ENCODE measurements at regions not wholly inside any gene's neighbourhood (a gene's known extent, or its start where the extent isn't known, plus 50 kb on each side); places are given as distances from the start of the nearest gene placed in this dataset.

- H3K4me1 Mint-ChIP-seq, result no peaks in the 10 kb centered on the region
- no peak overlapping the region for H3K27ac Mint-ChIP-seq
- ATAC-seq (no peak), DNase-seq (no peak)
- no peaks in the 10 kb centered on the region for H3K9me3 ChIP-seq (ENCODE audit: control insufficient read depth, low read length, poor library complexity, severe bottlenecking)
- no peaks in the 10 kb centered on the region for H3K27me3 Mint-ChIP-seq
- H3K4me3 Mint-ChIP-seq, result no peak overlapping the region
- no peaks in the 10 kb centered on the region for H3K36me3 Mint-ChIP-seq (ENCODE audit: low read depth)
Measured at GRCh38 chr21:17003258-17003615, 509.6 kb upstream of the CXADR start.

- H3K4me1 Mint-ChIP-seq, result no peaks in the 10 kb centered on the region
- ATAC-seq (no peak), DNase-seq (no peak)
- H3K9me3 ChIP-seq (ENCODE audit: control insufficient read depth, low read length, poor library complexity, severe bottlenecking), result no peaks in the 10 kb centered on the region
- no peak overlapping the region for H3K4me3 Mint-ChIP-seq
- no peak overlapping the region for H3K27ac Mint-ChIP-seq
- no peaks in the 10 kb centered on the region for H3K36me3 Mint-ChIP-seq (ENCODE audit: low read depth)
- no peaks in the 10 kb centered on the region for H3K27me3 Mint-ChIP-seq
Measured at GRCh38 chr21:17003763-17004373, 509.0 kb upstream of the CXADR start.

GRCh38 chr21:17032141-17032655, 480.6 kb upstream of the CXADR start:
- no peak overlapping the region for H3K27ac Mint-ChIP-seq
- ATAC-seq (no peak), DNase-seq (no peak)
- H3K4me1 Mint-ChIP-seq, result no peaks in the 10 kb centered on the region
- no peaks in the 10 kb centered on the region for H3K27me3 Mint-ChIP-seq
- no peaks in the 10 kb centered on the region for H3K9me3 ChIP-seq (ENCODE audit: control insufficient read depth, low read length, poor library complexity, severe bottlenecking)
- no peaks in the 10 kb centered on the region for H3K36me3 Mint-ChIP-seq (ENCODE audit: low read depth)
- no peak overlapping the region for H3K4me3 Mint-ChIP-seq

- no peak for ATAC-seq
- H3K4me3 Mint-ChIP-seq, result no peak overlapping the region
Measured at GRCh38 chr21:17044696-17045095, 468.1 kb upstream of the CXADR start.

GRCh38 chr21:17045214-17045853, 467.5 kb upstream of the CXADR start:
- Mint-ChIP-seq H3K36me3 (ENCODE audit: low read depth) (no peaks in the 10 kb centered on the region), H3K27ac (no peak overlapping the region), H3K27me3 (no peaks in the 10 kb centered on the region), H3K4me1 (no peaks in the 10 kb centered on the region), H3K4me3 (no peak overlapping the region)
- DNase-seq, result no peak
- ATAC-seq, result no peak
- H3K9me3 ChIP-seq (ENCODE audit: control insufficient read depth, low read length, poor library complexity, severe bottlenecking), result no peaks in the 10 kb centered on the region

More at GRCh38 chr21:17044696-17045095, 468.1 kb upstream of the CXADR start:
- DNase-seq, result no peak
- H3K9me3 ChIP-seq (ENCODE audit: control insufficient read depth, low read length, poor library complexity, severe bottlenecking), result no peaks in the 10 kb centered on the region
- H3K27me3 Mint-ChIP-seq, result no peaks in the 10 kb centered on the region
- no peak overlapping the region for H3K27ac Mint-ChIP-seq
- H3K36me3 Mint-ChIP-seq (ENCODE audit: low read depth), result no peaks in the 10 kb centered on the region
- no peaks in the 10 kb centered on the region for H3K4me1 Mint-ChIP-seq

GRCh38 chr21:17048974-17049373, 463.9 kb upstream of the CXADR start:
- ATAC-seq, result no peak
- no peak overlapping the region for H3K4me3 Mint-ChIP-seq
- no peaks in the 10 kb centered on the region for H3K36me3 Mint-ChIP-seq (ENCODE audit: low read depth)
- H3K27me3 Mint-ChIP-seq, result no peaks in the 10 kb centered on the region
- H3K9me3 ChIP-seq (ENCODE audit: control insufficient read depth, low read length, poor library complexity, severe bottlenecking), result peaks cover 2% of the 10 kb centered on the region
- no peak for DNase-seq
- no peak overlapping the region for H3K27ac Mint-ChIP-seq
- H3K4me1 Mint-ChIP-seq, result no peaks in the 10 kb centered on the region

GRCh38 chr21:17050156-17050555, 462.7 kb upstream of the CXADR start:
- H3K9me3 ChIP-seq (ENCODE audit: control insufficient read depth, low read length, poor library complexity, severe bottlenecking), result peaks cover 2% of the 10 kb centered on the region
- Mint-ChIP-seq H3K27ac (no peak overlapping the region), H3K36me3 (ENCODE audit: low read depth) (no peaks in the 10 kb centered on the region), H3K27me3 (no peaks in the 10 kb centered on the region), H3K4me1 (no peaks in the 10 kb centered on the region), H3K4me3 (no peak overlapping the region)
- ATAC-seq (no peak), DNase-seq (no peak)

- no peak for ATAC-seq
- Mint-ChIP-seq H3K36me3 (ENCODE audit: low read depth) (no peaks in the 10 kb centered on the region), H3K27ac (no peak overlapping the region), H3K4me3 (no peak overlapping the region), H3K27me3 (no peaks in the 10 kb centered on the region), H3K4me1 (no peaks in the 10 kb centered on the region)
- H3K9me3 ChIP-seq (ENCODE audit: control insufficient read depth, low read length, poor library complexity, severe bottlenecking), result peaks cover 2% of the 10 kb centered on the region
- no peak for DNase-seq
Measured at GRCh38 chr21:17050646-17051045, 462.2 kb upstream of the CXADR start.

- H3K4me1 Mint-ChIP-seq, result no peaks in the 10 kb centered on the region
- H3K36me3 Mint-ChIP-seq (ENCODE audit: low read depth), result no peaks in the 10 kb centered on the region
Measured at GRCh38 chr21:17051054-17051453, 461.8 kb upstream of the CXADR start.

GRCh38 chr21:17053321-17053720, 459.5 kb upstream of the CXADR start:
- ATAC-seq (no peak), DNase-seq (no peak)
- no peaks in the 10 kb centered on the region for H3K36me3 Mint-ChIP-seq (ENCODE audit: low read depth)
- peaks cover 2% of the 10 kb centered on the region for H3K9me3 ChIP-seq (ENCODE audit: control insufficient read depth, low read length, poor library complexity, severe bottlenecking)
- no peaks in the 10 kb centered on the region for H3K4me1 Mint-ChIP-seq
- H3K27ac Mint-ChIP-seq, result no peak overlapping the region
- H3K27me3 Mint-ChIP-seq, result no peaks in the 10 kb centered on the region
- H3K4me3 Mint-ChIP-seq, result no peak overlapping the region

More at GRCh38 chr21:17051054-17051453, 461.8 kb upstream of the CXADR start:
- Mint-ChIP-seq H3K27ac (no peak overlapping the region), H3K4me3 (no peak overlapping the region), H3K27me3 (no peaks in the 10 kb centered on the region)
- ATAC-seq (no peak), DNase-seq (no peak)
- H3K9me3 ChIP-seq (ENCODE audit: control insufficient read depth, low read length, poor library complexity, severe bottlenecking), result peaks cover 2% of the 10 kb centered on the region

- DNase-seq, result no peak
- no peaks in the 10 kb centered on the region for H3K9me3 ChIP-seq (ENCODE audit: control insufficient read depth, low read length, poor library complexity, severe bottlenecking)
- ATAC-seq, result no peak
- no peaks in the 10 kb centered on the region for H3K36me3 Mint-ChIP-seq (ENCODE audit: low read depth)
- H3K27me3 Mint-ChIP-seq, result no peaks in the 10 kb centered on the region
- no peaks in the 10 kb centered on the region for H3K4me1 Mint-ChIP-seq
- no peak overlapping the region for H3K4me3 Mint-ChIP-seq
- H3K27ac Mint-ChIP-seq, result no peak overlapping the region
Measured at GRCh38 chr21:17059936-17060335, 452.9 kb upstream of the CXADR start.

GRCh38 chr21:17066006-17066405, 446.8 kb upstream of the CXADR start:
- Mint-ChIP-seq H3K27me3 (no peaks in the 10 kb centered on the region), H3K36me3 (ENCODE audit: low read depth) (no peaks in the 10 kb centered on the region), H3K4me1 (no peaks in the 10 kb centered on the region), H3K4me3 (no peak overlapping the region), H3K27ac (no peak overlapping the region)
- no peaks in the 10 kb centered on the region for H3K9me3 ChIP-seq (ENCODE audit: control insufficient read depth, low read length, poor library complexity, severe bottlenecking)
- ATAC-seq (no peak), DNase-seq (no peak)

GRCh38 chr21:17071093-17071492, 441.8 kb upstream of the CXADR start:
- no peaks in the 10 kb centered on the region for H3K36me3 Mint-ChIP-seq (ENCODE audit: low read depth)
- no peak for DNase-seq
- H3K9me3 ChIP-seq (ENCODE audit: control insufficient read depth, low read length, poor library complexity, severe bottlenecking), result no peaks in the 10 kb centered on the region

GRCh38 chr21:17081193-17081592, 431.6 kb upstream of the CXADR start:
- DNase-seq (no peak), ATAC-seq (no peak)
- Mint-ChIP-seq H3K27ac (no peak overlapping the region), H3K4me3 (no peak overlapping the region), H3K4me1 (no peaks in the 10 kb centered on the region), H3K36me3 (ENCODE audit: low read depth) (no peaks in the 10 kb centered on the region), H3K27me3 (no peaks in the 10 kb centered on the region)
- peaks cover 3% of the 10 kb centered on the region for H3K9me3 ChIP-seq (ENCODE audit: control insufficient read depth, low read length, poor library complexity, severe bottlenecking)

More at GRCh38 chr21:17071093-17071492, 441.8 kb upstream of the CXADR start:
- Mint-ChIP-seq H3K4me1 (no peaks in the 10 kb centered on the region), H3K4me3 (no peak overlapping the region), H3K27ac (no peak overlapping the region), H3K27me3 (no peaks in the 10 kb centered on the region)
- ATAC-seq, result no peak

Data from T-helper 17 cell (primary cell).